ENCODE measurements at regions not wholly inside any gene's neighbourhood (a gene's known extent, or its start where the extent isn't known, plus 50 kb on each side); places are given as distances from the start of the nearest gene placed in this dataset.
"Not testable (repeated sequence)": the region's sequence is repeated elsewhere in the genome, so short reads cannot be mapped to it uniquely, and the experiment has no call there.

DNA sequence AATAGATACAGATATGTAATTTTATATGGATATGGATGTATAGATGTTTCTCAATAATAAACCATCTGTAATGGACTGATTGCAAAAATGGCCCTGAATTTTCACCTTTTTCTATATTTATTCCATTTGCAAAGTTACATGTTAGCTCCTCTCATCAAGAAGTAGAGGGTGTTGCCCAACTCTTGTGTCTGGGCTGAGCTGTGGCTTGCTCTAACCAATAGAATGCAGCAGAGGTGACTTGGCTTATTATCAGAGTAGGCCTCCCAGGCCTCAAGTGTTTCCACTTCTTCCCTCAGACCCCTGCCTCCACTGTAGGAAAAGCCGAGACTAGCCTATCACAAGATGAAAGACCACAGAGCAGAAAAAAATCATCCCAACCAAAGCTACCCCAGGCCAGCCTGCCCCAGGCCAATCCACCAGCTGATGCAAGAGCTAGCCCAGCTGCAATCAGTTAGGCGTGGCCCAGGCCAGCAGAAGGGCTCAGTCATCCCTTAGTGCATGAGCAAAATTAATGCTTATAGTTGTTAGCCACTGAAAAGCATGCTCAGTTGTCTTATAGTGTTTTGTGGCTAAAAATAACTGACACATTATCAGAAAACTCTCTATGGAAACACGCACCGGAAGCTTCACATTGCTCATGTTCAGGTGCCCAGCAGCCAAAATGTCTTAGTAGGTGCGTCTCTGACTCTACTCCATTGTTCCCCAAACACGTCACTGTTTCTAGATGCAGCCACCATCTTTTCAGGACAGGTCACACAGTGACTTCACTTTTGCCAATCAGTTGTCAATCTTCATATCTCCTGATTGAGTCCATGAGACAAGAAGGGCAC is 464.0 kb downstream of the FBXO15 start:
- no peak for DNase-seq (ENCODE audit: low read depth in 2 of 2)

DNA sequence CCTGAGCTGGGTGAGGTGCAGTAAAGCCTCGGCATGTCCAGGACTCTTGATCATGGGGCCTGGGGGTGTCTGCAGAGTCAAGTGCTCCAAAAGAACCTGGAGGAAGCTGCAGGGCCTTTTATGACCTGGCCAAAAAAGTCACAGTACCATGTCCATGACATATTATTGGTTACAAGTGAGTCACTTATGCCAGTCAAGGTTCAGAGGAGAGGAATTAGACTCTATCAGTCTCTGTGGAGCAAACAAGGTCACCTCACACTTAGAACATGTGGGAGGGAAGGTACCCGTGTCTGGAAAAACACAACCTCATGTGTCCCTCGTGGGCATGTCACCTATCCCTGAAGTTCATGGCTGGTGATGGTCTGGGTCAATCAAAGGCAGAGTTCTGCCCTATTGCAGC is 465.7 kb downstream of the FBXO15 start:
- DNase-seq (ENCODE audit: low read depth in 2 of 2): no peak

DNA sequence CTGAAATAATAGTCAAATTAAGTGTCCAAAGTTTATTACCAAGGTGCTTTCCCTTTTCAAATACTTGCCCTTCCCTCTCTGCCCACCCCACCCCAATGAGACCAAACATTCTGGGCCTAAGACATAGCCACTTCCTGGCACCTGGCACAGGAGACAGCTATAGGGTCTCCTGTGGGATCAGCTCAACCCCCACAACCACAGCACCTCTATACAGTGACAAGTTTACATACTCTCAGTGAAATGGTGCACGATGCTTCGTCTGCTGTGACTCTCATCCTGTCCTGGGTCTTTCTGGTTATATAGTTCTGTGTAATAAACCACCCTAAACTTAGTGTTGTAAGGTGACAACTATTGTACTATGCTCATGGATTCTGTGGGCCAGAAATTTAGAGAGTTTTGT is 466.2 kb downstream of the FBXO15 start:
- DNase-seq (ENCODE audit: low read depth in 2 of 2): no peak

- DNase-seq (ENCODE audit: low read depth in 2 of 2): no peak
Observed at GRCh38 chr18:73679941-73680712, 467.5 kb downstream of the FBXO15 start.

- DNase-seq (ENCODE audit: low read depth in 2 of 2): no peak
Observed at GRCh38 chr18:73677450-73677849, 470.2 kb downstream of the FBXO15 start.

DNA sequence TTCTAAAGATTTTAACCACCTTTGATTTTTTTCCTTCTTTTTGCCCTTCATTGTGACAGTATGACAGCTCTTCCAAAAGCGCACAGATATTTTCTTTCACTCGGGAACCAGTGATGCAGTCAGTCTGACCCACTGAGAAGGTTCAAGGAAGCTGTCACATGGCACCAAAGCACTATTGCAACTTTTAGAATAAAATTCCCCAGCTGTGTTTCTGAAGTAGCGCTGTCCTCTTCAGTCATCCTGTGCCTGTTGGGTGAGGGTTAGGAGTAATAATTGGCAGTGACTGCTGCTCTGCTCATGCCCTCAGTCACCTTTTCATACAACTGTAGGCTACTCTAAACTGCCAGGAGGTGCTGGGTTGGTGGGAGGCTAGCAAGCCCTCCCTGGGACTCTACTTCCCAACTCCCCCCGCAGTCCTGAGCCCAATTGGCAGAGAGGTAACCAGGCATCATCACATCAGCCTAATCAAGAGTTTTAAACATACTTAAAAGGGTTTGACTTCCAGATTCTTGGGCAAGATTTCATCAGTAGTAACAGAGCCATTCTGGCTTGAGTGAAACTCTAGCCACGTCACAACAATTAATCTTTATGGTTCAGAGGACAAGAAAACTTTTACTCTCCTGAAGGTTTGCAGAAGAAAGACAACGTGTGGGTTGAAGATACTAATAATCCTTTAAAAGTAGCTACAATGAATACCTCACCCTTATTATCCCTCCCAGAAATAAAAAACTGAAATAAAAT is 473.3 kb downstream of the FBXO15 start:
- no peak for DNase-seq (ENCODE audit: low read depth in 2 of 2)

- not testable (repeated sequence) for DNase-seq (ENCODE audit: low read depth in 2 of 2)
Observed at GRCh38 chr18:73671480-73671879, 476.2 kb downstream of the FBXO15 start.

GRCh38 chr18:73670524-73670923 is 477.1 kb downstream of the FBXO15 start:
- no peak for DNase-seq (ENCODE audit: low read depth in 2 of 2)

GRCh38 chr18:73670039-73670438 is 477.6 kb downstream of the FBXO15 start:
- no peak for DNase-seq (ENCODE audit: low read depth in 2 of 2)

DNA sequence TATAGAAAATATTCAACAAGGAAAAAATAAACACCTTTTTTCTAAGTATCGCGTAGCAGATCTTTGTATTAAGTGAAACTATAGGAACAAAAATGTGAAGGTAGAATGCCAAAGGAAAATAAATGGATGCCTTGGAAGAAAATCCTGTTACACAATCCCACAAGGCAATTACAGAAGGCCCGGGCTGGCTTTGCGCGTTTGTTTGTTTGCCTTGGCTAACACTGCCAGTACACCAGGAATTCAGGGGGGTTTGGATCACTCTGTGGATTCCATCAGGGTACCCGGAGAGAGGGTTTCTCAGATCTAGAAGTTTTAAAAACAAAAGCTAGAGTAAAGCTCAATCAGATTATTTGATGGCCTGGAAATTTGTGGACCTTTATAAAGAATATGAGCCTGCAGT is 478.3 kb downstream of the FBXO15 start:
- no peak for DNase-seq (ENCODE audit: low read depth in 2 of 2)

DNA sequence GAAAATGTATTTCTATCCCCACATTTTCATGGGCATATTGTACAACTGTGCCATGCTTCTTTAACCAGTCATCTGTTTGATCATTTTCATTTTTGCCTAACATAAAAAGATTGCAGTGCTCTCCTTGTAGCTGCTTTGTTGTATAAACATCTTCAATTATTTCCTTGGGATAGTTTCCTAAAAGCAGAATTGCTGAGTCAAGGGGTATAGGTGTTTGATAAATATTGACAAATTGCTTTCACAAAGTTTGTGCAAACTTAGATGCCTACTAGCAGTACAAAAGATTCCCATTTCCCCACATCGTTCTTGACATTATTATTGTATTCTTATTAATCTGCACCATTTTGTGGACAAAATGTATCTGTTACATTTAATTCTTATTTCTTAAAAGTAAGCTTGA is 479.6 kb downstream of the FBXO15 start:
- no peak for DNase-seq (ENCODE audit: low read depth in 2 of 2)

DNA sequence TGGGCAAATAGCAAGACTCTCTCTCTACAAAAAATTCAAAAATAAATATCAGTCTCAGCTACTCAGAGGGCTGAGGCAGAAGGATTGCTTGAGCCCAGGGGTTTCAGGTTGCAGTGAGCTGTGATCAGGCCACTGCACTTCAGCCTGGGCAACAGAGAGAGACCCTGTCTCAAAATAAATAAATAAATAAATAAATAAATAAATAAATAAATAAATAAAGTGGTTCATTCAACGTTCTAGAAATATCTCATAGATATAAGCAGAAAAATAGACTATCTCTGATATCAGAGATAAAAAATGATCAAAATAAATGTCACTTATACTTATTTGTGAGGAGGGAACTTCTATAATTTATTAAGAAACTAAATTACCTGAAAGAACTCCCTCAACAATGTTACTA is 480.9 kb downstream of the FBXO15 start:
- no peak for DNase-seq (ENCODE audit: low read depth in 2 of 2)

GRCh38 chr18:73664896-73665295 is 482.7 kb downstream of the FBXO15 start:
- no peak for DNase-seq (ENCODE audit: low read depth in 2 of 2)

- DNase-seq (ENCODE audit: low read depth in 2 of 2): no peak
Observed at GRCh38 chr18:73663581-73663980, 484.1 kb downstream of the FBXO15 start.

GRCh38 chr18:73662421-73662820 is 485.2 kb downstream of the FBXO15 start:
- no peak for DNase-seq (ENCODE audit: low read depth in 2 of 2)

DNA sequence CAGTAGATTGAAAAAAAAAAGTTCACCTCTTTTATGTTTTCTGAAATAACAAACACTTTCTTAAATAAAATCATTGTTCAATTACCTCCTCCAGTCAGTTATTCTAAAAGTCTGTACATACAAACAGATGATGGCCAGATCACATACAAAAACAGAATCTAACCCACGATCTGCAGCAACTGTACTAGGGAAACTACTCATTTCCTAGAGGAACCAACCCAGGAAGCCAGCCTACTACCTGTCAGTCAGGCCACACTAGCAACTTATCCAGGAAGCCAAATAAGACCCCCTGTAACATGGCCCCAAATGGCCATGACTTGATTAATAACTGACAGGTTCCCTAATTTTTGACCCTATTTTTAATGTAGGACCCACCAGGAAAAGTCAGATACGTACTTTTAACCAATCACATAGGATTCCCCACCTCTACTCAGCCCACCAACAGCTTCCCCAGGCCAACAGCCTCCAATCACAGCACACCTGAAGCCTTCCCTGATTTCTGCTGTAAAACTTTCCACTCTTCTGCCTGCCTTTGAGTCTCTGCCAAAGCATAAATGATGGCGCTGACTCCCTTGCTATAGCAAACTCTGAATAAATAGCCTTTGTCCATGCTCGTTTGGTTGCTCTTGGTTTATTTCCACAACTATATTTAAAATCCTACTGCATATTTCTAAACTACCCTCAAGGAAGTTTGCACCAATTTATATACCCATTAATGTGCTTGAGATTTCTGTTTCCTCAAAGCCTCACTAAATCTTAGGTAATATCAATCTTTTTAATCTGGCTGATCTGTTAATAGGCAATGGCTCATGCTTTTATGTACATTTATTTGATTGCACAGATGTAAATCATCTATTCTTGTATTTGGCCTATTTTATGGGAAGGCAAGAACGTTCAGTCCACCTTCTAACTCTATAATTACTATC is 486.4 kb downstream of the FBXO15 start:
- DNase-seq (ENCODE audit: low read depth in 2 of 2): no peak

DNA sequence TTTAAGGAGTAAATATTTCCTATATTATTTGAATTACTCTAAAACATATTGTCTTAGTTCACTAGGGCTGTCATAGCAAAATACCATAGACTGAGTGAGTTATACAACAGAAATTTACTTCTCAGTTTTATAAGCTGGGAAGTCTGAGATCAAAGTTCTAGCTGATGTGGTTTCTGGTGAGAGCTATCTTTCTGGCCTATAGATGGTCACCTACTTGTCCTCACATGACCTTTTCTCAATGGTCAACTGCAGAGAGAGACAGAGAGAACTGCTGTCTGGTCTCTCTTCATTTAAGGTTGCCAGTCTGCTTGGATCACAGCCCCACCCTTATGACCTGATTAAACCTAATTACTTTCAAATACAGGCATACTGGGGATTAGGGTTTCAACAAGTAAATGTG is 490.9 kb downstream of the FBXO15 start:
- no peak for DNase-seq (ENCODE audit: low read depth in 2 of 2)

- no peak for DNase-seq (ENCODE audit: low read depth in 2 of 2)
Observed at GRCh38 chr18:73653827-73654226, 493.8 kb downstream of the FBXO15 start.

- no peak for DNase-seq (ENCODE audit: low read depth in 2 of 2)
Observed at GRCh38 chr18:73653251-73653650, 494.4 kb downstream of the FBXO15 start.

DNA sequence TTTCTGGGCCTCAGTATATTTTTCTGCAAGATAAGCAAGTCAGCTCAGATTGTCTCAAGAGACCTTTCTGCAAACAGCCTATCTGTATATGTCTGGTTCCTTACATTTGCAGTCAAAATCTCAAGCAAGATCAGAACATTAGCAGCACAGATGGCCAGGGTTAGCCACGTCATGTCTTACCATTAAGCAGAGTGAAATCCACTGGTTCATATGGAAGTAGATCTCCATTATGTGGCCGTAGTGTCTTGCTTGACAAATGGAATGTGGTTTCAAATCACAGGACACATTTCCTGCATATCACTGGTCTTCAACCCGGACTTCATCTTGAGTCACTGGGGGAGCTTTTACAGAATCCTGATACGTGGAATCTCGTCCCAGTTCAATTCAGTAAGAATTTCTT is 500.2 kb downstream of the FBXO15 start:
- DNase-seq (ENCODE audit: low read depth in 2 of 2): no peak

DNA sequence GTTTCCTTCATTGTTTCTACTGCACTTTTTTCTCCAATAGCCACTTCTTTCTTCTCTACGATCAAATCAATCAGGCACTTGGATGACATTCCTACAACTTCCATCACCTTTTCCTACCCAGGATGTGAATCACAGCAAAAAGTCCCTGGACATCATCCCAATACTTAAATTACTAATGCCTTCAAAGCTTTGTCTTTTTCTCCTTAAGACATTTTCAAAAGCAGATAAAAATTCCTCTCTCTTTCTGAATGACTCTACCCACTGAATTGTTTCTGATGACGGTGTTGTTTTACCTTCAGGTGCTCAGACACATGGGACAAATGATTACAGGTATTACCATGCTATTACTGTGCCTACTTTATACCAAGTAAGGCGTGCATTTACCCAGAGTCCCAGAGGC is 500.9 kb downstream of the FBXO15 start:
- no peak for DNase-seq (ENCODE audit: low read depth in 2 of 2)
